NT2/D1 (cell line): ENCODE measurements at regions not wholly inside any gene's neighbourhood (a gene's known extent, or its start where the extent isn't known, plus 50 kb on each side); places are given as distances from the start of the nearest gene placed in this dataset.

Source experiments
- YY1 ChIP-seq: IDR thresholded peaks from 2 replicates; pipeline ENCODE4 v1.6.1; 2011; ENCODE audit not compliant: insufficient read length, insufficient read depth
- ZNF274 ChIP-seq: IDR thresholded peaks from 2 replicates; pipeline ENCODE4 v1.6.1; 2011; ENCODE audit warnings: mild to moderate bottlenecking, low read depth, low read length

GRCh38 chrX:35392232-35392631, 405.9 kb upstream of the MAGEB16 start:
- no peak for TF ChIP-seq YY1
- TF ChIP-seq ZNF274 = no peak
